GM21576 (cell line): ENCODE measurements at regions not wholly inside any gene's neighbourhood (a gene's known extent, or its start where the extent isn't known, plus 50 kb on each side); places are given as distances from the start of the nearest gene placed in this dataset.
"Not testable (repeated sequence)": the region's sequence is repeated elsewhere in the genome, so short reads cannot be mapped to it uniquely, and the experiment has no call there.

Experiments
- ATAC-seq: cut with Tn5 transposase; IDR thresholded peaks from one replicate; pipeline ENCODE4 v1.9.1; 2021; ENCODE audit warnings: mild to moderate bottlenecking, moderate library complexity; ENCODE audit not compliant: unreplicated experiment

- ATAC-seq = no peak
Observed at GRCh38 chr2:134009440-134009839, 244.4 kb upstream of the MGAT5 start.

GRCh38 chr2:134009906-134010305 is 244.0 kb upstream of the MGAT5 start:
- ATAC-seq = not testable (repeated sequence)

- ATAC-seq = no peak
Observed at GRCh38 chr2:134011936-134012586, 241.8 kb upstream of the MGAT5 start.

- ATAC-seq = no peak
Observed at GRCh38 chr2:134014196-134014960, 239.5 kb upstream of the MGAT5 start.

GRCh38 chr2:134019871-134020270 is 234.0 kb upstream of the MGAT5 start:
- no peak for ATAC-seq

- no peak for ATAC-seq
Observed at GRCh38 chr2:134020608-134021007, 233.3 kb upstream of the MGAT5 start.

GRCh38 chr2:134021830-134022524 is 231.9 kb upstream of the MGAT5 start:
- ATAC-seq = peak; percentile 97

GRCh38 chr2:134023854-134024253 is 230.0 kb upstream of the MGAT5 start:
- ATAC-seq = no peak

- no peak for ATAC-seq
Observed at GRCh38 chr2:134027980-134028379, 225.9 kb upstream of the MGAT5 start.

GRCh38 chr2:134029418-134029817 is 224.5 kb upstream of the MGAT5 start:
- ATAC-seq = no peak

GRCh38 chr2:134031539-134031938 is 222.3 kb upstream of the MGAT5 start:
- ATAC-seq = no peak

- no peak for ATAC-seq
Observed at GRCh38 chr2:134035605-134036370, 218.1 kb upstream of the MGAT5 start.

GRCh38 chr2:134039912-134040581 is 213.8 kb upstream of the MGAT5 start:
- ATAC-seq = no peak

- not testable (repeated sequence) for ATAC-seq
Observed at GRCh38 chr2:134040626-134041172, 213.2 kb upstream of the MGAT5 start.

- ATAC-seq = no peak
Observed at GRCh38 chr2:134041877-134042276, 212.0 kb upstream of the MGAT5 start.

- not testable (repeated sequence) for ATAC-seq
Observed at GRCh38 chr2:134043028-134043427, 210.8 kb upstream of the MGAT5 start.

- no peak for ATAC-seq
Observed at GRCh38 chr2:134052173-134052572, 201.7 kb upstream of the MGAT5 start.

GRCh38 chr2:134056173-134056572 is 197.7 kb upstream of the MGAT5 start:
- ATAC-seq = no peak

GRCh38 chr2:134061066-134061465 is 192.8 kb upstream of the MGAT5 start:
- ATAC-seq = not testable (repeated sequence)

GRCh38 chr2:134062235-134062634 is 191.6 kb upstream of the MGAT5 start:
- ATAC-seq = not testable (repeated sequence)
